Left lung (tissue), 4 donors: ENCODE measurements at regions not wholly inside any gene's neighbourhood (a gene's known extent, or its start where the extent isn't known, plus 50 kb on each side); places are given as distances from the start of the nearest gene placed in this dataset.
A peak's percentile ranks its signal among the peaks of the same experiment; 100 is the strongest.

Source experiments
- ATAC-seq: fragments of 200-7000 bp; cut with Tn5 transposase; one replicate; pipeline ENCODE4 v1.9.1; 2020; ENCODE audit warnings: moderate library complexity
- DNase-seq, 4 donors: peaks; one replicate each; pipeline ENCODE4 v3.0.0-alpha.2; 2013 to 2020
- H3K27ac ChIP-seq, 2 donors: fragments of 200-600 bp; sonication (generic) in 1 of 2; one replicate each; pipeline versions ENCODE4 v1.5.0 to v1.8.0; 2020 to 2021
- H3K27me3 ChIP-seq, 2 donors: fragments of 200-600 bp; sonication (generic) in 1 of 2; one replicate each; pipeline versions ENCODE4 v1.5.0 to v1.8.0; 2020 to 2021
- H3K36me3 ChIP-seq, 2 donors: fragments of 200-600 bp; sonication (generic) in 1 of 2; one replicate each; pipeline versions ENCODE4 v1.5.0 to v1.8.0; 2020 to 2021
- H3K4me1 ChIP-seq, 2 donors: fragments of 200-600 bp; one replicate each; pipeline ENCODE4 v1.8.0; 2021
- H3K4me3 ChIP-seq, 2 donors: fragments of 200-600 bp; sonication (generic) in 1 of 2; one replicate each; pipeline versions ENCODE4 v1.5.0 to v1.8.0; 2020 to 2021; ENCODE audit warnings: mild to moderate bottlenecking in 1 of 2
- H3K9me3 ChIP-seq, 2 donors: fragments of 200-600 bp; sonication (generic) in 1 of 2; one replicate each; pipeline versions ENCODE4 v1.5.0 to v1.8.0; 2020 to 2021
- CTCF ChIP-seq, 2 donors: fragments of 200-600 bp; sonication (generic) in 1 of 2; IDR thresholded peaks; one replicate each; pipeline versions ENCODE4 v1.5.0 to v1.8.0; 2021; ENCODE audit warnings: antibody characterized with exemption in 2 of 2
- intact Hi-C, 2 donors: fragments of 100-400 bp; cut with DNase I; formaldehyde crosslinking; loops; one replicate each; pipeline versions ENCODE4 v1.11.2 to v1.14.2; 2022
- donor health status: DM: no; HTN: yes; CAD: no.
- donor health status: DM: no; HTN: no; CAD: no.

GRCh38 chr1:78715181-78715661, 65.6 kb downstream of the IFI44 start:
- ATAC-seq (no peak), DNase-seq (no peak)
- Histone ChIP-seq H3K27ac (no peak overlapping the region), H3K9me3 (no peaks in the 10 kb centered on the region), H3K4me1 (no peaks in the 10 kb centered on the region), H3K27me3 (no peaks in the 10 kb centered on the region), H3K36me3 (no peaks in the 10 kb centered on the region), H3K4me3 (no peak overlapping the region)
- no peak for TF ChIP-seq CTCF (IDR thresholded peaks at IDR 0.05)
- intact Hi-C loops, result no loop called here

- H3K36me3 ChIP-seq, result no peaks in the 10 kb centered on the region
- H3K9me3 ChIP-seq, result no peaks in the 10 kb centered on the region
- H3K27me3 ChIP-seq, result no peaks in the 10 kb centered on the region
- ATAC-seq (no peak), DNase-seq (peak in 1 of 4 donors; percentile 1)
- intact Hi-C loops, result no loop called here
- H3K4me3 ChIP-seq, result no peak overlapping the region
- no peaks in the 10 kb centered on the region for H3K4me1 ChIP-seq
- no peak overlapping the region for H3K27ac ChIP-seq
- no peak for TF ChIP-seq CTCF (IDR thresholded peaks at IDR 0.05)
Observed at GRCh38 chr1:78716186-78716585, 66.6 kb downstream of the IFI44 start.

GRCh38 chr1:78718566-78718965, 68.9 kb downstream of the IFI44 start:
- Histone ChIP-seq H3K4me3 (no peak overlapping the region), H3K36me3 (no peaks in the 10 kb centered on the region), H3K9me3 (no peaks in the 10 kb centered on the region), H3K27me3 (no peaks in the 10 kb centered on the region), H3K4me1 (no peaks in the 10 kb centered on the region), H3K27ac (no peak overlapping the region)
- ATAC-seq, result no peak
- intact Hi-C loops, result no loop called here
- no peak for DNase-seq
- no peak for TF ChIP-seq CTCF (IDR thresholded peaks at IDR 0.05)

GRCh38 chr1:78721136-78721535, 71.5 kb downstream of the IFI44 start:
- ATAC-seq, result no peak

GRCh38 chr1:78722105-78722504, 72.5 kb downstream of the IFI44 start:
- H3K9me3 ChIP-seq, result no peaks in the 10 kb centered on the region
- intact Hi-C loops, result no loop called here
- no peak for DNase-seq

More at GRCh38 chr1:78721136-78721535, 71.5 kb downstream of the IFI44 start:
- Histone ChIP-seq H3K4me1 (no peaks in the 10 kb centered on the region), H3K27me3 (no peaks in the 10 kb centered on the region), H3K4me3 (no peak overlapping the region), H3K27ac (no peak overlapping the region), H3K36me3 (no peaks in the 10 kb centered on the region), H3K9me3 (no peaks in the 10 kb centered on the region)
- no peak for TF ChIP-seq CTCF (IDR thresholded peaks at IDR 0.05)
- intact Hi-C loops, result no loop called here
- DNase-seq, result no peak

More at GRCh38 chr1:78722105-78722504, 72.5 kb downstream of the IFI44 start:
- Histone ChIP-seq H3K27me3 (no peaks in the 10 kb centered on the region), H3K4me1 (no peaks in the 10 kb centered on the region), H3K4me3 (no peak overlapping the region), H3K36me3 (no peaks in the 10 kb centered on the region), H3K27ac (no peak overlapping the region)
- no peak for TF ChIP-seq CTCF (IDR thresholded peaks at IDR 0.05)
- no peak for ATAC-seq
